Lung (tissue), 11 donors: ENCODE measurements at regions not wholly inside any gene's neighbourhood (a gene's known extent, or its start where the extent isn't known, plus 50 kb on each side); places are given as distances from the start of the nearest gene placed in this dataset.
A peak's percentile ranks its signal among the peaks of the same experiment; 100 is the strongest.

Experiments used
- ATAC-seq: fragments of 200-7000 bp; cut with Tn5 transposase; one replicate; pipeline ENCODE4 v1.9.1; 2020; ENCODE audit warnings: moderate number of reproducible peaks; ENCODE audit not compliant: insufficient read depth, low FRiP score
- DNase-seq, 3 donors: peaks; one replicate each; pipeline ENCODE4 v3.0.0-alpha.2; 2013 to 2017
- H3K27ac ChIP-seq, 2 donors: one replicate each; pipeline ENCODE4 v1.5.1; 2013; ENCODE audit warnings: mild to moderate bottlenecking in 2 of 2, moderate library complexity in 2 of 2, control low read depth in 1 of 2, inconsistent platforms in 1 of 2, low read depth in 1 of 2, low read length in 1 of 2
- H3K27me3 ChIP-seq, 3 donors: one replicate each; pipeline ENCODE4 v1.5.1; 2013; ENCODE audit warnings: low read length in 2 of 3; ENCODE audit not compliant: control insufficient read depth in 3 of 3, insufficient read depth in 3 of 3
- H3K36me3 ChIP-seq, 4 donors: one replicate each; pipeline ENCODE4 v1.5.1; 2013; ENCODE audit warnings: low read length in 4 of 4, mild to moderate bottlenecking in 1 of 4, moderate library complexity in 1 of 4; ENCODE audit not compliant: control insufficient read depth in 4 of 4, insufficient read depth in 4 of 4
- H3K4me1 ChIP-seq, 5 donors: one replicate each; pipeline ENCODE4 v1.5.1; 2013; ENCODE audit warnings: low read length in 5 of 5, mild to moderate bottlenecking in 2 of 5, moderate library complexity in 1 of 5; ENCODE audit not compliant: control insufficient read depth in 5 of 5, insufficient read depth in 5 of 5
- H3K4me3 ChIP-seq: one replicate; pipeline ENCODE4 v1.5.1; 2013; ENCODE audit warnings: mild to moderate bottlenecking, control low read depth, moderate library complexity
- H3K9ac ChIP-seq, 2 donors: one replicate each; pipeline ENCODE4 v1.5.1; 2013; ENCODE audit warnings: low read length in 2 of 2, control low read depth in 1 of 2; ENCODE audit not compliant: insufficient read depth in 1 of 2
- H3K9me3 ChIP-seq, 4 donors: one replicate each; pipeline ENCODE4 v1.5.1; 2013; ENCODE audit warnings: low read length in 3 of 4, mild to moderate bottlenecking in 1 of 4, moderate library complexity in 1 of 4; ENCODE audit not compliant: control insufficient read depth in 4 of 4, insufficient read depth in 3 of 4
- WGBS, 2 donors: extraction: QIAGEN DNeasy Blood & Tissue Kit; methylation state at CpG; one replicate each; pipeline ENCODE4 v1.1.7; 2013; 5-methylcytosine and 5-hydroxymethylcytosine counted together
- TF ChIP-seq, protein P1 (sequence below): IDR thresholded peaks from 2 replicates; pipeline ENCODE4 v1.5.1; 2012; ENCODE audit warnings: mild to moderate bottlenecking; ENCODE audit errors: control extremely low read depth, extremely low read depth
- donor health status: control.
- donor health status: control.
- donor health status: Bipolar disorder and iron deficiency.
- donor health status: healthy.
- donor health status: DM: yes; HTN: yes; CAD: no.

DNA sequence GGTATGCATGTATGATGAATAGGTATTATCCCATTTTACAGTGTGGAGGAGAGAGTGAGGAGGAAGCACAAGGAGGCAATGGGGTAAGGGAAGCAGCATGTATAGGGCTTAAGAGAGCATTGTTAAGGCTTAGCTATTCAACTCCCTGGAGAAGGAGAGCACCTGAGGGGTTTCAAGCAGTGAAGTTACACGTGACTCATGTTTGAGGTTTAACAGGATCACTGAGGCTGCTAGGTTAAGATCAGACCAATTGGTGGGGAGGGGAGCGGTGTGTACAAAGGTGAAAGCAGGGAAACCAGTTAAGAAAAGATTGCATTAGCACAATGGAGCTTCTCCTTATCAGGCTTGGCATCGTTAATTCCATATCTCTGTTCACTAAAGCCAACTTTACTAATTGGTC lies 64.4 kb upstream of the NHSL1 start:
- peak in 2 of 3 donors; percentile 33 to 65 for DNase-seq
- H3K4me1 ChIP-seq = peaks cover 0 to 12% (median 2%) of the 10 kb centered on the region in 5 donors
- no peak for ATAC-seq
- 71 to 87% methylated on average over 3 of the region's 3 CpGs for WGBS, 2 donors
- H3K36me3 ChIP-seq = no peaks in the 10 kb centered on the region
- H3K27me3 ChIP-seq = no peaks in the 10 kb centered on the region
- H3K27ac ChIP-seq = peak overlapping the region in 1 of 2 donors; percentile 15
- TF ChIP-seq, protein P1, sequence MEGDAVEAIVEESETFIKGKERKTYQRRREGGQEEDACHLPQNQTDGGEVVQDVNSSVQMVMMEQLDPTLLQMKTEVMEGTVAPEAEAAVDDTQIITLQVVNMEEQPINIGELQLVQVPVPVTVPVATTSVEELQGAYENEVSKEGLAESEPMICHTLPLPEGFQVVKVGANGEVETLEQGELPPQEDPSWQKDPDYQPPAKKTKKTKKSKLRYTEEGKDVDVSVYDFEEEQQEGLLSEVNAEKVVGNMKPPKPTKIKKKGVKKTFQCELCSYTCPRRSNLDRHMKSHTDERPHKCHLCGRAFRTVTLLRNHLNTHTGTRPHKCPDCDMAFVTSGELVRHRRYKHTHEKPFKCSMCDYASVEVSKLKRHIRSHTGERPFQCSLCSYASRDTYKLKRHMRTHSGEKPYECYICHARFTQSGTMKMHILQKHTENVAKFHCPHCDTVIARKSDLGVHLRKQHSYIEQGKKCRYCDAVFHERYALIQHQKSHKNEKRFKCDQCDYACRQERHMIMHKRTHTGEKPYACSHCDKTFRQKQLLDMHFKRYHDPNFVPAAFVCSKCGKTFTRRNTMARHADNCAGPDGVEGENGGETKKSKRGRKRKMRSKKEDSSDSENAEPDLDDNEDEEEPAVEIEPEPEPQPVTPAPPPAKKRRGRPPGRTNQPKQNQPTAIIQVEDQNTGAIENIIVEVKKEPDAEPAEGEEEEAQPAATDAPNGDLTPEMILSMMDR = no peak
- H3K9ac ChIP-seq = no peak overlapping the region
- H3K4me3 ChIP-seq = no peak overlapping the region
- H3K9me3 ChIP-seq = no peaks in the 10 kb centered on the region

DNA sequence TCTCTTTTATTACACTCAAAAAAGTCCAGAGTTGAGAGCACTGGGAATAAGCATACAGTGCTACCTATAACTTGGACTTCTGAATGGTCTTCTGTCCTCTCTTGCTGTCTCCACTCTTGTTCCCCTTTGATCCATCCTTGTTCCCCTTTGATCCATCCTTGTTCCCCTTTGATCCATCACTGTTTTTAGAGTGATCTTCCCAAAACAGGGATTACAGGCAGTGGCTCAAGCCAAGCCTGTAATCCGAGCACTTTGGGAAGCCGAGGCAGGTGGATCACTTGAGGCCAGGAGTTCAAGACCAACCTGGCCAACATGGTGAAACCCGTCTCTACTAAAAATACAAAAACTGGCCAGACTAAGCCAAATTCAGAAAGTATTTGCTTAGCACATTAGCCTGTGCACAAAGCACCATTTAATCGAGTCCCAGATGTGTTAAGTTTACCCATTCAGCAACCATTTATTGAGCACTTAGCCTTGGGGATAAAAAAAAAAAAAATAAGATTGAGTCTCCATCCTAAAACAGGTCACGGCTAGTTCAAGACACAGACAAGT lies 65.0 kb upstream of the NHSL1 start:
- Histone ChIP-seq H3K27me3 (no peaks in the 10 kb centered on the region), H3K4me1 (peaks cover 0 to 12% (median under 1%) of the 10 kb centered on the region in 5 donors), H3K27ac (no peak overlapping the region), H3K4me3 (no peak overlapping the region), H3K36me3 (no peaks in the 10 kb centered on the region), H3K9ac (no peak overlapping the region), H3K9me3 (no peaks in the 10 kb centered on the region)
- TF ChIP-seq, protein P1 = no peak
- 80 to 94% methylated on average over 5 of the region's 5 CpGs for WGBS, 2 donors
- DNase-seq (no peak), ATAC-seq (no peak)

DNA sequence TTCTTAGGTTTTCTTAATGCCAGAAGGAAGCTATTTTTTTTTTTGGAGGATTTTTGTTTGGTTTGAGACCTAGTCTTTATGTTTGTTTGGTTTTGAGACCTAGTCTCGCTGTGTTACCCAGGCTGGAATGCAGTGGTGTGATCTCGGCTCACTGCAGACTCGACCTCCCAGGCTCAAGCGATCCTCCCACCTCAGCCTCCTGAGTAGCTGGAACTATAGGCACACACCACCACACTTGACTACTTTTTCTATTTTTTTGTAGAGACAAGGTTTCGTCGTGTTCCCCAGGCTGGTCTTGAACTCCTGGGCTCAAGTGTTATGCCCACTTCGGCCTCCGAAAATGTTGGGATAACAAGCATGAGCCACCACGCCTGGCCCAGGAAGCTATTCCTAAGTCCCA lies 67.8 kb upstream of the NHSL1 start:
- WGBS, 2 donors = 87 to 94% methylated on average over 9 of the region's 9 CpGs
- TF ChIP-seq, protein P1 = no peak
- DNase-seq = no peak
- H3K9ac ChIP-seq = no peak overlapping the region
- H3K27ac ChIP-seq = no peak overlapping the region
- peaks cover 0 to 16% (median under 1%) of the 10 kb centered on the region in 5 donors for H3K4me1 ChIP-seq
- no peak for ATAC-seq
- H3K4me3 ChIP-seq = no peak overlapping the region
- H3K27me3 ChIP-seq = no peaks in the 10 kb centered on the region
- H3K36me3 ChIP-seq = no peaks in the 10 kb centered on the region
- no peaks in the 10 kb centered on the region for H3K9me3 ChIP-seq

DNA sequence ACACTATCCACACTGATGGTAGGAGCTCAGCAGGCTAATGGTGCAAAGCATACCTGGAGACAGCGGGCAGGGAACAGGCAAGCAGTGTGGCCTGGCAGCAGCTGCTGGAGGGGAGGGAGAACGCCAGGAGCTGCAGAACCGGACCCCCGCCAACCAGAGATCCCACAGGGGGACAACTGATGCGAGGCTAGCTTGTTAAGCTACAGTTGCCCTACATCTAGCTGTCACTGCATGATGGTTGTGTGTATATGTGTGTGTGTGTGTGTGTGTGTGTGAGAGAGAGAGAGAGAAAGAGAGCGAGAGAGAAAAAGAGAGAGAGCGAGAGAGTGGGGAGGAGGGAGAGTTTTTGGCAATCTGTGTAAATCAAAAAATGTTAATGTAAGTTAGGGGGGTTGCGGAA lies 69.7 kb upstream of the NHSL1 start:
- Histone ChIP-seq H3K4me1 (peaks cover 0 to 19% (median 2%) of the 10 kb centered on the region in 5 donors), H3K9me3 (no peaks in the 10 kb centered on the region), H3K27me3 (no peaks in the 10 kb centered on the region), H3K9ac (peak overlapping the region; percentile 0 to 46), H3K27ac (no peak overlapping the region), H3K36me3 (no peaks in the 10 kb centered on the region), H3K4me3 (no peak overlapping the region)
- TF ChIP-seq, protein P1 = no peak
- 74 to 81% methylated on average over 8 of the region's 8 CpGs for WGBS, 2 donors
- DNase-seq (no peak), ATAC-seq (no peak)
